Activated CD8-positive, alpha-beta memory T cell treated with anti-CD3 and anti-CD28 coated beads, Interleukin-2, amount 50 U/mL, for 1 hour (primary cell): ENCODE measurements at regions not wholly inside any gene's neighbourhood (a gene's known extent, or its start where the extent isn't known, plus 50 kb on each side); places are given as distances from the start of the nearest gene placed in this dataset.

Experiments used
- DNase-seq: peaks from one replicate; pipeline ENCODE4 v3.0.0-alpha.2; 2020; ENCODE audit errors: extremely low read depth

DNA sequence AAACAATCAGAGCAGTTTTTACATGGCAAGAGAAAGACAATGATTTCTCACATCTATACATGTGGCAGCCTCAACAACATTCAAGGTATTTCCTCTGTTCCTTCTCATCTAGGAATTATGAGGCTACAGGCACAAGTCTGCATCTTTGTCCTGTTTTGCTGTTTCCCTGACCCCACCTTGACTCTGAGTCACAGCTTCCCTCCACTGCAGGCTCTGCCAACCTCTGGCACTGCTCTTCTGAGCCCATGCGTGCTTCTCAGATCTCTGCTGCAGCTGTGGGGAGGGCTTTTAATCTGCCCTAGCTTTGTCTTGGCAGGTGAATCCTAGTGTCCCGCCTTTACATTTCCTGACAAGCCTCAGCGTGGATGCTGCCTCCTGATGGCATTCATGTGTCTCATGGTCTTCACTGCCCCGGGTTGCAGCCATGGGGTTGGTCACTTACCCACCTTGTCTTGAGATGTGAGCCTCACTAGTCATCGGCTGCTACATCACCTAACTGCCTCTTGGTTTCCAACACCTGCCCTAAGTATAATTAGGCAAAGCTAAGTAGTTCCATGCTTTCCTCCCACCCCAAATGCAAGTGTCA, 578.5 kb downstream of the TBC1D22A start:
- DNase-seq = no peak

DNA sequence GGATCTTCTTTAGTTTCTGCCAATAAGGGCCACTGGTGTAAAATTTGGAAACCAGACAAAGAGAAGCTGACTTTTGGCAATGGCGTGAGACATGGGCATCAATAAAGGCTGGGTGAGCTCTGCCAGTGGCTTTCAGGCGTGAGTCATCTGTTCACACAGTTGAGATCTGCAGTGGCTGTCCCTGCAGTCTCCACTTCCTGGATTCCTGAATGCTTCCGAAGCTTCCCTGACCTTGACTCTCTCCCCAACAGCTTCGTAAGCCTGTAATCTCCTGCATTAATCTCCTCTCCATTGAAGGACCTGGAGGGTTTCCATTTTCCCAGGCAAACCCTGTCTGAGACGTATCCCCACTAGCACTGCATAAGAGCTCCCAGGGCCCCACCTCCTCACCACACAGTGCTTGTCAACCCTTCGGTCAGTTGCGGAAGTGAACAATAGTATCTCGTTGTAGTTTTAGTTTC, 574.7 kb downstream of the TBC1D22A start:
- DNase-seq = no peak

DNA sequence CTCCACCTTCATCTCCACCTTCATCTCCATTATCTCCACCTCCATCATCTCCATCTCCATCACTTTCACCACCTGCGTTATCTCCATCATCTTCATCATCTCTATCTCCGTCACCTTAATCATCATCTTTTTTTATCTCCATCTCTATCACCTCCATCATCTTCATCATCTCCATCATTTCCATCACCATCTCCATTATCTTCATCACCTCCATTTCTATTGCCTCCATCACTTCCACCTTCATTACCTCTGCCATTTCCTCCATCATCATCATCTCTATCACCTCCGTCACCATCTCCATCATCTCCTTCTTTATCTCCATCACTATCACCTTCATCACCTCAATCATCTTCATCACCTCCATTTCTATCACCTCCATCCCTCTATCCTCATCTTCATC, 573.5 kb downstream of the TBC1D22A start:
- DNase-seq = no peak

DNA sequence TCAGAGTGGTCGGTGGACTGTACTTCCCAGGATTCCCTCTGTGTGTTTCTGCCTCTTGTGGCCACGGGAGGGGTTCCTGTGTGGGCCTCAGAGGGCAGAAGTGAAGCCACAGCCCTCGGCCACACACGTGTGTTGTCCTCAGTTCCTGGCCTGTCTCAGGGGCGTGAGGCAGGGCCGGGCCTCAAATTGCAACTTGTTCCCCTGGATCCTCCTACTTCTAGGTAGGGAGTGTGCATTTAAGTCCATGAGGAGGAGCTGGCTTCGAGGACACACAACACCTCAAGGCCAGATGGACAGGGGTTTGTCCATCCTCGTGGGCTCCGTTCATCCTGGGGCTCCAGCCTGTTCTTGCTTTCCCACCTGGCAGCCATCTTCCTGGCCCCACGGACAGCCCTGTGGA, 573.0 kb downstream of the TBC1D22A start:
- DNase-seq = no peak

DNA sequence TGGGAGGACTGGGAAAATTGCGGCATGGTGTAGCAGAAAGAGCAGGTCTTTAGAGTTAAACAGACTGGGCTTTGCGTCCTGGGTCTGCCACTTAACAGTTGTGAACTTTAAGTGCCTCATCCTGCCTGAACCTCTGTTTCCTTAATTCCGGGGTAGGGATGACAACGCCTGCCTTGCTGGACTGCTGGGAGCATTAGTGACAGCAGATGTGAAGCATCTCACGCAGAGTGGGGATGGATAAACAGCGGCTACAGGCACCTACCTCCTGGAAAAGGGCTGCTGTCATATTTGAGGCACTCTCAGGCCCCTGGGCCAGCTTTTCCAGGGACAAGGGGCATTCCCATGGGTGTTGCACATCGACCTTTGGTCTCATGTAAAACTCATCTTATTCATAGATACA, 572.2 kb downstream of the TBC1D22A start:
- DNase-seq = no peak

DNA sequence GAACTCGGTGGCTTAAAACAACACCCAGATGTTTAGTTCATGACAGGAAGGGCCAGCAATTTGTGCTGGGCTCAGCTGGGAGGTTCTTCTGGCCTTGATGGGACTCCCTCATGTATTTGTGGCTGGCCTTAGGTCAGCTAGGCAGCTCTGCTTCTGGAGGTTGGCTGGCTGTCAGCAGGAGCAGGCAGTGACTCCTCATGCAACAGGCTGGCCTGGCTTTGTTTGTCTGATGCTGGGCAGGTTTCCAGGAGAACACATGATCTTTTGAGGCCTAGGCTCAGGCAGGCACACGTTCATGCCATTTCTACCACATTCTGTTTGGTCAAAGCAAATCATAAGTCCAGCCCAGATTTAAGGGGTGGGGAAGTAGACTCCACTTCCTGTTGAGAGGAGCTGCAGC, 571.2 kb downstream of the TBC1D22A start:
- no peak for DNase-seq

DNA sequence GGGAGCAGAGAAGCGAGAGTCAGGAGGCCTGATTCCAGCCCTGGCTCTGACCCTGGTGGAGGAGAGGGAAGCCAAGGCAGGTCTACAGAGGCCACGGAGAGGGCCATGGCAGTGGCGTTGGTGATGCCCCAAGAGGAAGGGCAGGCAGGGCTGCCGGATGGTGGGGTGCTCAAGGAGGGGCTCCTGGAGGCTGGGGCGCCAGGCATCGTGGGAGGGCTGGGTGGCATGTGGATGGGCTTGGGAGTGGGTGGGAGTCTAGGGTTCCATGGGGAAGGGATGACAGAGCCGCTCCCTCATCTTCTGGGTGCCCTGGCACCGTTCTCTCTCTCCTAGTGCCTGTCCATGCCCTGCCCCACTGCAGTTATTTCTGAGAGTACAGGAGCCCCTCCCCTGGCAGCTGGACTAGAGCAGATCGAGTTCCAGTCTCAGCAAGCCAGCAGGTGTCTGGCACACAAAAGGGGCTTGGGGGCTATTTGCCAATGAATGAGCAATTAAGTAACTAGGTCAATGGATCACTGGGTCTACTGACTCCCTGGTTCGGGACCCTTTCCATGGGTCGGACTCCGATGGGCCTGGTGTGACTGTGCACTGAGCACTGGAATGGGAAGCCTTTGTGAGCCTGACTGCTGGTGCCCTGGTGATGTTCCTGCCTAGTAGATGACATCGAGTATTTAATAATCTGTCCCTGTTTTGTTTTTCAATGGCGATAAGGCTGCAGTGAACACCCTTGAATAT, 570.0 kb downstream of the TBC1D22A start:
- no peak for DNase-seq

DNA sequence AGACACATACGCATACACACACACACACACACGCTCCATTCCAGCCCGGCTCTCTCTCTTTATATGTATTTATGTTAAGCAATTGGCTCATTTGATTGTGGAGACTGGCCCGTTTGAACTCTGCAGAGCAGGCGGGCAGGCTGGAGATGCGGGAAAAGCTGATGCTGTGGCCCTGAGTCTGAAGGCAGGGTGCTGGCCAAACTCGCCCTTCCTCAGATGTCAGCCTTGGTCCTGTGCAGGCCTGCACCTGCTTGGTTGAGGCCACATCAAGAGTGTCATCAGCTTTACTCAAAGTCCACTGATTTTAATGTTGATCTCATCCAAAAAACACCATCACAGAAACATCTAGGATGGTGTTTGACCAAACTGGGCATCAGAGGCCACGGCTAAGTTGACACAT, 569.3 kb downstream of the TBC1D22A start:
- DNase-seq = no peak

DNA sequence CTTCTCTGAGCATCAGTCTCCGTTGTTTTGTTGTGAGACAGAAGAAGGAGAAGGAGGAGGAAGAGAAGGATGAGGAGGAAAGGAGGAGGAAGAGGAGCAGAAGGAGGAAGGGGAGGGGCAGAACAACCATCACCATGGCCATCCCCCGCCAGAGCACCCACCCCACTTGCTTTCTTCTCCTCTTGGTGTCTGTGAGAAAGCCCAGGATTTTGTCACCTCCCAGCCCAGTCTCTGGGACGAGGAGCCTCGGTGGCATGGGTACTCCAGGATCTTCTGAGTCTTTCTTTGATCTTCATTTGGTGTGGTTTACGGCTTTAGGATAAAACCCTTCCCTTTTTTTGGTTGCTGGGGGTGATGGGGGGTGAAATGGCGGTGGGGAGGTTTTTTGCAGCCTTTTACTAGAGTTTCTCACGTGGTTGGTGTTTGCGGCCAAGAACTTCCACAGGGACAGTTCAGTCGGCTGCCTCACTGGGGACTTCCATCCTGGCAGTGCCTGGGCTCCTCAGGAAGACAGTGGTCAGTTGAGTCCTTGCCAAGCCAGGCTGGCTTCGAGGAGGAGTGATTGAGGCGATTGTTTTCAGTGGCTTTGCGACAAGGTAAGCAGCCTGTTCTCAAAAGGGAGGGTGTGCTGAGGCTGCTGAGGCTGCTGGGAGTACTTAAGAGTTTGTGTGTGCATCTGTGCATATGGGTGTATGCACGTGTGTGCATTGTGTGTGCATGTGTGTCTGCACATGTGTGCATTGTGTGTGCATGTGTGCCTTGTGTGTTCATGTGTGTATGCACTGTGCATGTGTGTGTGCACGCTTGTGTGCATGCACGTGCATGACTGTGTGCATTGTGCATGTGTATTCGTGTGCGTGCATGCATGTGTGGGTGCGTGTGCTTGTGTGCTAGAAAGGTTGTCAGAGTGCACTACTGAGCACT, 567.5 kb downstream of the TBC1D22A start:
- DNase-seq = no peak

DNA sequence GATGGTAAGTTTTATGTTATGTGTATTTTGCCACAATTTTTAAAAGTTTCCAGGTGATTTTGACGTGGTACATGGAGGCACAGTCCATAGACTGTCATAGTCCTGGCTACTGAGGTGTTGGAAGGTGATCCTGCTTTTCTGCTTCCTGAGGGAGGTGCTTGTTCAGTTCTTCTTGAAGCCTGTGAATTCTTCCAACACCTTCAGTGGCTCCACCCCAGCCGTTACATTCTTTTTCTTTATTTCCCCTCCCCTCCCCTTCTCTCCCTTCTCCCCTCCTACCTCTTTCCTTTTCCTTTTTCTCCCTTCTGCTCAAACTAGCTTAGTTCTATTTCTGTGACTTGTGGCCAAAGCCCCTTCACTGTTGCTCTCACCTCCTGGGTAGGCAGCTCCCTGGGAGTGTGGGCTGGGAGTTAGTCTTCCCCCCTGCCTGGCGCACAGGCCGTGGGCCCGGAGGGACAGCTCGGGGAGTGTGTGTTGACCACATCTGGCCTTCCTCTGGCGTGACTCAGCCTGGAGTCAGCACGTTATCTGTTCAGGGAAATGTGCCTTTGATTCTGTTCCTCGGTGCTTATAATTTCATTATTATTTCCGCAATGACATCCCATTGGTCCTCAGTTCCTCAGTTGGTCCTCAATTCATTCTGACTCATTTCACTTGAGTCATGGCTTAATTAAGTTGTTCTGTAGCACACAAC, 566.2 kb downstream of the TBC1D22A start:
- no peak for DNase-seq

DNA sequence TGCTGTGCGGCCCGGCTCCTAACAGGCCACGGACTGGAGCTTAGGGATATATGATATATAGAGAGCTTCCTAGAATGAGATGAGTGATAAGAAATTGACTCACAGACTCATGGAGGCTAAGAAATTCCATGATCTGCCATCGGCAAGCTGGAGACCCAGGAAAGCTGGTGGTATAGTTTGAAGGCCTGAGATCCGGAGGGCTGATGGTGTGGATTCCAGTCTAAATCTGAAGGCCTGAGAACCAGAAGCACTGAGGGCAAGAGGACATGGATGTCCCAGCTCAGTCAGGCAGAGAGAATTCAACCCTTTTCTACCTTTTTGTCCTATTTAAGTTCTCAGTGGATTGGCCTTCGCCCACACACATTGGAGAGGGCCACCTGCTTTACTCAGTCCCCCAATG, 564.8 kb downstream of the TBC1D22A start:
- no peak for DNase-seq

DNA sequence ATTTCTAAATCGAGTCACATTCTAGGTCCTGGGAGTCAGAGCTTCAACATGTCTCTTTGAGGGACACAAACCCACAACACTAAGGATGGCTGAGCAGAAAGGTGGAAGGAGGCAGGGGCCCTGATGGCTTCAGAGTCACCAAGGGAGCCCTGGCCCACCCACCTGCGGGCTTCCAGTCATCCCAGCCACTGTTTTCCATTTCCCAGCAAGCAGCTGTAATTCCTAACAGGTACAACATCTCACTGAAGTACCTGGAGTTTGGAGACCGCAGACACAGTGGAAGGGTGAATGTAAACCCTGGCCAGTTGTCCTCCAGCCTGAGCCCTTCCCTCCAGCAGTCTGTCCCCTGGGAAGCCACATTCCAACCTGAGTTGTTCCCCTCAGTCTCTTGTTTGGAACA, 562.8 kb downstream of the TBC1D22A start:
- no peak for DNase-seq

DNA sequence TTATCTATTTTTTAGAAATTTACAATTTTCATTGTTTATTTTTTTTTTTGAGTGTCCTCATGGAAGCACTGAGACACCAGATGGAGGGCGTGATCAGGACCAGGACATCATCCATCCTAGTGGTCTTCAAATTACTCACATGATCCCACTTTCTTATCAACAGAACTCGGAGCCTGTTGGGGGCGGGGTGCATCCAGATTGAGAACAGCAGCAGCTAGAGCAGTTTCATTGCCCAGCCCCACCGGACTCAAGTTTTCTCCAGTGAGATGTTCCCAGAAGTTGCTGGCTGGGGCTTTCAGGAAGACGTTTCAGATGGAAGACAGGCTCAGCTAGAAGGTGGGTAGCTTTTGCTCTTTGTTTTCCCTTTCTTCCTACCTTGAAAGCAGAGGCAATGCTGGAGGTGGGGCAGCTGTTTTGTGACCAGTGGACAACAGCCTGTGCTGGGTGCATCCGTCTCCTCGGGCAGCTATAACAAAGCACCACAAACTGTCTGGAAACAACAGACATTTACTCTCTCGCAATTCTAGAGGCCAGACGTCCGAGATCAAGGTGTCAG, 562.1 kb downstream of the TBC1D22A start:
- no peak for DNase-seq

DNA sequence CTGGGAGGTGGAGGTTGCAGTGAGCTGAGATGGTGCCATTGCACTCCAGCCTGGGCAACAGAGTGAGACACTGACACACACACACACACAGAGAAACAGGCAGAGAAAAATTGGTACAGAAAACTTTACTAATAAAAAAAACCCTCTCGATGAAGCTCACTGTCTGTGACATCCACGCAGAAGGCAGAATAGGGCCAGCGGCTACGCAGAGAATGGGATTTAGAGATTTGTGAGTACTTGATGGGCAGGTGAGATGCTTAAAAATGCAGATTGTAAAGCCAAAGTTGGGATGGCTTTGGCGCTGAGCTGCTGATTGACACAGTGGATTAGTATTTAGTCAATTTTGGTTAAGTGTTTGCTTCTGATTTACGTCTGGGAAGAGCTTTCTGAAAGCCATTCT, 561.1 kb downstream of the TBC1D22A start:
- DNase-seq = no peak

DNA sequence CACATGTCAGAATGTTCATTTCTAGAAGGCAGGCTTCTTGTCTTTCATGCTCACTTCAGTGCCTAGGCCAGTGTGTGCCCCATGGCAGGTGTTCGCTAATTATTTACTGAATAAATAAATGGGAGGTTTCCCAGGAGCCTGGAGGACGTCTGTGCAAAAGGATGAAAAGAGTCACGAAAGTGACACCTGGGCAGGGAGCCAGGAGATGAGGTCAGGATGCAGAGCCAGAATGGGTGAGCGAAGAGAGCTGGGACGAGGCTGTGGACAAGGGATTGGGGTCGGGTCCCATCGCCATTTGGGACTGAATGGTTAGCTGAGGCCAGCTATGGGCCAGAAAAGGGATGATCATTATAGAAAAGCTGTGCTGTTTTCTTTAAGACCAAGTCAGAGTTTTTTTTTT, 560.4 kb downstream of the TBC1D22A start:
- DNase-seq = no peak

DNA sequence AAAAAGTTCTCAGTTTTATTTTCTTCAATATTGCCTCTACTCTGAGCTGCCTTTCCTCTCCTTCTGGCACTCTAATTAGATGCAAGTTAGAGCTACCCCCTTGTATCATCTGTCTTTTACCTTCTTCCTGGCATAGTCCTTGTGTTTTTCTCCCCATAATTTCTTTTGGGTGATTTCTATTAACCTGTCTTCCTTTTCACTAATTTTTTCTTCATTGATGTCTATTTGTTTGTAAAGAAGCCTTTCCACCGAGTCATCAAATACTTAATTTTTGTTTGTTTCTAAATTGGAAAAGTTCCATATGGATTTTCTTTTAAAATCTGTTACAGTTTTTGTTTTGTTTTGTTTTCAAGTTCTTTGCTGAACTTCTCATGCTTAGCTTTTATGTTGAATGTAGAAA, 558.1 kb downstream of the TBC1D22A start:
- no peak for DNase-seq

DNA sequence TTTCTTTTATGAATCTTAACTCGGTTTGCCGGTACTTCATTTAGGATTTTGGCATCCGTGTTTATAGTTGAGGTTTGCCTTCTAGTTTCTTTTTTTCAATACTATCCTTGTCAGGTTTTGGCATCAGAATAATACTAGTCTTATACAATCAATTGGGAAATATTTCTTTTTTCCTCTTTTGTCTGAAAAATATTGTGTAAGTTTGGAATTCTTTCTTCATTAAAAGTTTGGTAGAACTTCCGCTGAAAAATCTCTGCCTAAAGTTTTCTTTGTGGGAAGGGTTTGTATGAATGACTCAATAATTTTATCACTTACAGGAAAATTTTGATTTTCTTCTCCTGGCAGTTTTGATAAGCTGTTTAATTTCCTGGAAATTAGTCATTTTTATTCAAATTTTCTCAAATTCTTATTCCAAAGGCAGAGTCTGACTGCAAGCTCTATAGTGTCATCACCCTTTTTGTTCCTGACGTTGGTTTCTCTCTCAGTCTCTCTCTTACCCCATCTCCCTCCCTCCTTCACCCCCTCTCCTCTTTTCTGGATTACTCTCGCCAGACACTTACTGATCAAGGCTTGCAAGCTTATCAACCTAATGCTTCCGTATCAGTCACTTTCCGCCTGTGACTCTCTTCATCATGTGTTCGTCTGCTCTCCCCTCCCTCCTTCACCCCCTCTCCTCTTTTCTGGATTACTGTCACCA, 555.7 kb downstream of the TBC1D22A start:
- DNase-seq = no peak

DNA sequence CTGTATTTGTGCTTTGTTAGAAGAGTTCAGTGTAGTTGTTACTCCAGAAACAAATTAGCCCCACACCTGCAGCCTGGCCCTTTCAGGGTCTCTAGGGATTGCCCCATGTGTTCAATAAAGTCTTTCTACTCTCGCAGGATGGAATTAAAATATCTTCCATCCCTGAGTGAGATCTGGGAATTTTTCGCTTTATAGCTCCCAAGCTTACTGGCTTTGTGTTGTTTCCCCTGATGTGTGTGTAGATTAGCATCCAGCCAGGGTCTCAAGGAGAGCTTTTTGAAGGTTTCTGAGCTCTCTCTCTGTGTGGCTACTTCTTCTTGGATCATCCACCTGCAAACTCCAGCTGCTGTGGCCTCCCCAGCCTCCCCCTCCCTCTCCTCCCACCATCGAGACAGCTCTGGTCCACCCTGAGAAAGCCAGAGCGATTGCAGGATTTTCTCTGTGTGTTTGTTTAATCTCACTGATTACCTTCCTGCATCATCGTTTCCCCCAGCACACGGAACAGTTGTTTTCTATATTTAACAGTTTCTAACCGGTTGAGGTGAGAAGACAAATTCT, 553.5 kb downstream of the TBC1D22A start:
- DNase-seq = no peak

DNA sequence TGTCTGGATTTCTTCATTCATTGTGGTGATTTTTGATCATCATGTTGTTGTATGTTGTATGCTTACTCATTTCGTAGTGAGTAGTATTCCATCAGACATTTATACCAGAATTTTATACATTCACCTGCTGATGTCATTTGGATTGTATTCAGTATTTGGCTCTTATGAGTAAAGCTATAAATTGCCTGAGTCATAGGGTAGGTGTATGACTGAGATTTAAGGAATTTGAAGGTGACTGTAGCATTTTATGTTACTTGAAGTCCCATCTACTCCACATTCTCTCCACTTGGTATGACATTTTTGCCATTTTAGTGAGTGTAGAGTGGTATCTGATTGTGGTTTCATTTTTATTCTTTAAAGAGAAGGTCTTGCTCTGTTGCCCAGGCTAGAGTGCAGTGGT, 548.2 kb downstream of the TBC1D22A start:
- no peak for DNase-seq

DNA sequence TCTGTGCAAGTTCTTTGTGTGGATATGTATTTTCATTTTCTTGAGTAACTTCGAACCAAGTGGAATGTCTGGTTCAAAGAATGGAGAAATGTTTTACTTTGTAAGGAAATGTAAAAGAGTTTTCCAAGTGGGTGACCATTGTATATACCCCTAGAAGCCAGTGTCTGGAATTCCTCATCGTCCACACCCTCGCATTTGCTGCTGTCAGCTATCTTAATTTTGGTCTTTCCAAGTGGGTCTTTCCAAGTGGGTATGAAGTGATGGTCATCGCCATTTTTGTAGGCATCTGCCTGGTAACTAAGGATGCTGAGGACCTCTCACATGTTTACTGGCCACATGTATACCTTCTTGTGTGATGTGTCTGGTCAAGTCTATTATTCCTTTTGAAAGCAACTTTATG, 547.5 kb downstream of the TBC1D22A start:
- DNase-seq = no peak

DNA sequence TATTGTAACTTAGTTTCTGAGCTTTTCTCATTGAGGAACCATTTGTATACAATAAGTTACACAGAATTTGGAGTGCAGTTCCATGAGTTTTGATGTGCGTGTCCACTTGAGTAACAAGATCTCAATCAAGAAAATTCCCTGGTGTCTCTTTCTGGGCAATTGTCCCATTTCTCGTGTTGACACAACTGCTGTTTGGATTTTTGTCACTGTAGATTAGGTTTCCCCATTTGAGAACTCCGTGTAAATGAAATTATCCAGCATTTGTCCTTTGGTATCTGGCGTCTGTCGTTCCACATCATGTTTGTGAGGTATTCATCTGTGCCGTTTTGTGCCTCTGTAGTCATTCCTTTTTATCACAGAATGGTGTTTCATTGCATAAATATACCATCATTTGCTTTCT, 547.0 kb downstream of the TBC1D22A start:
- DNase-seq = no peak
